Heart right ventricle (tissue), 16 donors: ENCODE measurements at regions not wholly inside any gene's neighbourhood (a gene's known extent, or its start where the extent isn't known, plus 50 kb on each side); places are given as distances from the start of the nearest gene placed in this dataset.
A peak's percentile ranks its signal among the peaks of the same experiment; 100 is the strongest.

Source experiments
- ATAC-seq, 8 donors: fragments of 200-7000 bp; cut with Tn5 transposase; one replicate each; pipeline ENCODE4 v1.9.1; 2020; ENCODE audit warnings: mild to moderate bottlenecking in 8 of 8, moderate library complexity in 8 of 8, moderate number of reproducible peaks in 1 of 8
- DNase-seq, 2 donors: peaks; one replicate each; pipeline ENCODE4 v3.0.0-alpha.2; 2020
- H3K27ac ChIP-seq, 10 donors: fragments of 200-600 bp; sonication (generic) in 2 of 10; one replicate each; pipeline versions ENCODE4 v1.5.0 to v1.8.0; 2020 to 2022; ENCODE audit warnings: mild to moderate bottlenecking in 3 of 10
- H3K27me3 ChIP-seq, 7 donors: fragments of 200-600 bp; one replicate each; pipeline ENCODE4 v1.8.0; 2021 to 2022; ENCODE audit warnings: mild to moderate bottlenecking in 2 of 7
- H3K36me3 ChIP-seq, 9 donors: fragments of 200-600 bp; sonication (generic) in 1 of 9; one replicate each; pipeline versions ENCODE4 v1.5.0 to v1.8.0; 2020 to 2022; ENCODE audit warnings: mild to moderate bottlenecking in 2 of 9
- H3K4me1 ChIP-seq, 9 donors: fragments of 200-600 bp; sonication (generic) in 1 of 9; one replicate each; pipeline versions ENCODE4 v1.5.0 to v1.8.0; 2020 to 2022; ENCODE audit warnings: mild to moderate bottlenecking in 4 of 9
- H3K4me3 ChIP-seq, 10 donors: fragments of 200-600 bp; sonication (generic) in 2 of 10; one replicate each; pipeline versions ENCODE4 v1.5.0 to v1.8.0; 2020 to 2022; ENCODE audit warnings: mild to moderate bottlenecking in 7 of 10, moderate library complexity in 2 of 10
- H3K9me3 ChIP-seq, 11 donors: fragments of 200-600 bp in 10 of 11; sonication (generic) in 2 of 11; one replicate each; pipeline versions ENCODE4 v1.5.0 to v1.8.0; 2013 to 2022; ENCODE audit warnings: mild to moderate bottlenecking in 2 of 11, control low read depth in 1 of 11, moderate library complexity in 1 of 11
- WGBS, 2 donors: extraction: QIAGEN DNeasy Blood & Tissue Kit; methylation state at CpG; one replicate each; pipeline ENCODE4 v1.1.7; 2013; ENCODE audit warnings: inconsistent platforms in 1 of 2; 5-methylcytosine and 5-hydroxymethylcytosine counted together
- intact Hi-C, 10 donors: fragments of 100-400 bp; cut with DNase I; formaldehyde crosslinking; loops; one replicate each; pipeline versions ENCODE4 v1.11.1 to v1.14.2; 2022
- TF ChIP-seq, protein P1 (sequence below), 9 donors: fragments of 200-600 bp; sonication (generic) in 2 of 9; IDR thresholded peaks; one replicate each; pipeline versions ENCODE4 v1.5.0 to v1.8.0; 2021 to 2022; ENCODE audit warnings: antibody characterized with exemption in 9 of 9, mild to moderate bottlenecking in 5 of 9, moderate library complexity in 1 of 9
- donor health status: Arrhythmogenic right ventricular cardiomyopathy.
- donor health status: ischemic (EF 13 %, LVEDD 7.1; RV severe dilation, severe dysfunction).
- donor health status: healthy with polysubstance abuse.
- donor health status: DM: no; HTN: yes; CAD: no.
- donor health status: DM: no; HTN: no; CAD: no.
- donor health status: ischemic (EF 25% LVEDD 6.9; RV normal size, moderate dysfunction).
- donor health status: ischemic (EF 25% LVEDD 5.7; RV mildly dilated, moderate dysfunction).
- donor health status: healthy.
- donor health status: DM: yes; HTN: yes; CAD: no.
- donor health status: Ischemic cardiomyopathy.
- donor health status: ischemic (EF 35%, LVEDD 5.7; RV mildly dilated, moderate dysfunction).
- donor health status: nonischemic (EF 11% LVEDD 7.7; RV severe dilation, severe dysfunction).
- donor health status: DM: yes; HTN: yes; CAD: no.
- donor health status: PGD.
- donor health status: ischemic (EF 29% LVEDD 5.4; RV normal size, mild dysfunction).
- donor health status: nonischemic (EF 23%, LVEDD 6.1; RV moderate dilation, normal function).

DNA sequence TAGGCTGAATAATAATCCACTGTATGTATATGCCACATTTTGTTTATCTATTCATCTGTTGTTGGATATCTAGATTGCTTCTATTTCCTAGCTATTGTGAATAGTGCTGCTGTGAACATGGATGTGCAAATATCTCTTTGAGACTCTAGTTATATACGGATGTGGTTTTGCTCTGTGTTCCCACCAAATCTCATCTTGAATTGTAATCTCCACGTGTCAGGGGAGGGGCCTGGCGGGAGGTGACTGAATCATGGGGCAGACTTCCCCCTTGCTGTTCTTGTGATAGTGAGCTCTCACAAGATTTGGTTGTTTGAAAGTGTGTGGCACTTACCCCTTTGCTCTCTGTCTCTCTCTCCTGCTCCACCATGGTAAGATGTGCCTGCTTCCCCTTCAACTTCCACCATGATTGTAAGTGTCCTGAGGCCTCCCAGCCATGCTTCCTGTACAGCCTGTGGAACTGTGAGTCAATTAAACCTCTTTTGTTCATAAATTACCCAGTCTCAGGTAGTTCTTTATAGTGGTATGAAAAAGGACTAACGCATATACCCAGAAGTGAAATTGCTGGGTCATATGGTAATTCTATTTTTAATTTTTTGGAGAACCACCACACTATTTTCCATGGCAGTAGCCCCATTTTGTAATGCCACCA is 86.1 kb upstream of the UPP2 start:
- TF ChIP-seq, protein P1, sequence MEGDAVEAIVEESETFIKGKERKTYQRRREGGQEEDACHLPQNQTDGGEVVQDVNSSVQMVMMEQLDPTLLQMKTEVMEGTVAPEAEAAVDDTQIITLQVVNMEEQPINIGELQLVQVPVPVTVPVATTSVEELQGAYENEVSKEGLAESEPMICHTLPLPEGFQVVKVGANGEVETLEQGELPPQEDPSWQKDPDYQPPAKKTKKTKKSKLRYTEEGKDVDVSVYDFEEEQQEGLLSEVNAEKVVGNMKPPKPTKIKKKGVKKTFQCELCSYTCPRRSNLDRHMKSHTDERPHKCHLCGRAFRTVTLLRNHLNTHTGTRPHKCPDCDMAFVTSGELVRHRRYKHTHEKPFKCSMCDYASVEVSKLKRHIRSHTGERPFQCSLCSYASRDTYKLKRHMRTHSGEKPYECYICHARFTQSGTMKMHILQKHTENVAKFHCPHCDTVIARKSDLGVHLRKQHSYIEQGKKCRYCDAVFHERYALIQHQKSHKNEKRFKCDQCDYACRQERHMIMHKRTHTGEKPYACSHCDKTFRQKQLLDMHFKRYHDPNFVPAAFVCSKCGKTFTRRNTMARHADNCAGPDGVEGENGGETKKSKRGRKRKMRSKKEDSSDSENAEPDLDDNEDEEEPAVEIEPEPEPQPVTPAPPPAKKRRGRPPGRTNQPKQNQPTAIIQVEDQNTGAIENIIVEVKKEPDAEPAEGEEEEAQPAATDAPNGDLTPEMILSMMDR (IDR thresholded peaks at IDR 0.05): no peak
- Histone ChIP-seq H3K4me1 (no peaks in the 10 kb centered on the region), H3K27me3 (peaks cover 0 to 5% (median 0%) of the 10 kb centered on the region in 7 donors), H3K36me3 (no peaks in the 10 kb centered on the region), H3K27ac (no peak overlapping the region), H3K9me3 (no peaks in the 10 kb centered on the region), H3K4me3 (no peak overlapping the region)
- DNase-seq (no peak), ATAC-seq (no peak)
- intact Hi-C loops: loop anchor here in 3 of 10 donors (10.0 kb wide), 2 partner anchors 691 to 711 kb away; partner anchors contain the start of gene ERMN (in 2 of the 3)
- 71 to 79% methylated on average over 4 of the region's 4 CpGs for WGBS, 2 donors

DNA sequence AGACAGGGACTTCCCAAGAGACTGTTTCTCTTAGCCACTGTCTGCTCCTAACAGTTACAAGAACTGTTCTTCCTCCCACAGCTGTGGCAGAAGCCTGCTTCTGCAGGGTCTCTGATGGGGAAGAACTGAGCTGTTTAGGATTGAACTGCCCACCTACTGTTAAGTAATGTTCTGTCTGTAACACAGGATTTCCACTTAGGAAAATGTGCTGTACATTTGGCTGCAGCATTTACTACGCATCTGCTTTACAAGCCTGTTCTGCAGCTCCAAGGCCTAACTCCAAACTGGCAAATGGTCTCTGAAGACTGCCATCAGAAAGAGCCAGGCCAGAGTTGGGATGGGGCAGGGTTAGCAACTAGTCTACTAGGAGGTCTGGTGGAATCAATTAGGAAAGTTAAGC is 87.8 kb upstream of the UPP2 start:
- no peak for DNase-seq

DNA sequence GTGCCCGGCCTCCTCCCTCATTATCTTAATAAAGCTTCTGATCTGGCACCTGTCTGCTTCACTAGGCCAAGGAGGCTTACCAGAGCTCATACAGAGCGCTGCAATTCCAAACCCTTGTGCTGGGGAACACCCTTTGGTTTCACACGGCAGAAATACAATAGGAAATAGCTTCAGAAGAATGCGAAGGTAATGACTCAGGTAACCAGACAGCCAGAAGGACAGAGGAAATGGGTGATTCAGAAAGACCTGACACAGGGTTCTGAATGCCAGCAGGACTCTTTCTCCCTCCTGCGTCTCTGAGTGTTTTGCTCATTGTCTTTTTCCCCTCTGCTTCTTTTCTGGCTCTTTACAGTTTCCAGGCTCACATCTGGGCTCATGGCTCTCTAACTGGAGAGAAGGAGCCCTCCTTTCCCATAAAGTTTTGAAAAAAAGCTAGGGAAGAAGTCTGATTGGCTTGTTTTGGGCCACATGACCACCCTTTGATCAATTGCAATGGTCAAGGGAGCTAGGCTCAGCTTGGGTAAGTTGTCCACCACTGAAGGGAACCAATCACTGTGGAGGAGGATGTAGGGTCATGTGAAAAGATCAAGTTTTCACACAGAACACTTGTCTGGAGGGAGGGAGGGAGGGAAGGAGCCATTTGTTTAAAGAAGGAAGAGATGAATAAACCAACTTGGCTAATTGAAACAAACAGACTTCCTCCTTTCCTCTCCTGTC is 90.5 kb upstream of the UPP2 start:
- intact Hi-C loops: loop anchor here (2.0 to 10.0 kb wide), 7 partner anchors 234 to 706 kb away; partner anchors contain the start of gene ERMN (in 2 of the 10)
- H3K27ac ChIP-seq: no peak overlapping the region
- no peak for DNase-seq
- whole genome bisulfite sequencing, 2 donors: 86 to 91% methylated on average over 5 of the region's 5 CpGs
- H3K36me3 ChIP-seq: no peaks in the 10 kb centered on the region
- TF ChIP-seq, protein P1 (IDR thresholded peaks at IDR 0.05): no peak
- no peaks in the 10 kb centered on the region for H3K27me3 ChIP-seq
- ATAC-seq: no peak
- H3K4me3 ChIP-seq: no peak overlapping the region
- H3K9me3 ChIP-seq: no peaks in the 10 kb centered on the region
- peaks cover 0 to 10% (median 3%) of the 10 kb centered on the region in 9 donors for H3K4me1 ChIP-seq

More for the DNA sequence above, 87.8 kb upstream of the UPP2 start:
- Histone ChIP-seq H3K27ac (peak overlapping the region in 2 of 10 donors; percentile 11 to 14), H3K4me3 (no peak overlapping the region), H3K4me1 (peaks cover 0 to 10% (median 3%) of the 10 kb centered on the region in 9 donors), H3K9me3 (no peaks in the 10 kb centered on the region), H3K36me3 (no peaks in the 10 kb centered on the region), H3K27me3 (peaks cover 0 to 5% (median 0%) of the 10 kb centered on the region in 7 donors)
- WGBS, 2 donors: 81 to 86% methylated on average over 1 of the region's 1 CpG
- intact Hi-C loops: loop anchor here in 7 of 10 donors (5.0 to 10.0 kb wide), 5 partner anchors 237 to 709 kb away; partner anchors contain the start of gene ERMN (in 2 of the 7)
- peak in 2 of 8 donors; percentile 30 to 41 for ATAC-seq
- TF ChIP-seq, protein P1 (IDR thresholded peaks at IDR 0.05): no peak

DNA sequence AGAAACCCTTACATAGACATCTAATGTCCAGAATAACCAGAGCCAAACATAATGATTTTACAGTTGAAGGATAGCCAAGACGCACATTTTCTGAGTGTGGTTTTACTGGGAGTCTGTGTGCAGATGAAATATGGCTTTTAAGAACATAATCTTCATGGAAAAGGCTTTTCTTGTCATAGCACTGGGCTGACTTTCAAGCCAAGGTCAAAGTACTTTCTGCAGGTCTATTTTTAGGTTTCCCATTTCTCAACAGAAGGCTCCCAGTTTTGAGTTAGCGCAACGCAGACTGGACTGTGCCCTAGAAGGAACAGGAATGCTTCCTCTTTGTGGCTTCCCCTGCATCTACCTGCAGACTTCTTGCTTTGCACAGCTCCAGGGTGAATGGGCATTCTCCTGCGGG is 92.3 kb upstream of the UPP2 start:
- DNase-seq: no peak
- WGBS, 2 donors: 40 to 52% methylated on average over 4 of the region's 4 CpGs
- no peak overlapping the region for H3K4me3 ChIP-seq

More for the DNA sequence above, 92.3 kb upstream of the UPP2 start:
- no peak overlapping the region for H3K27ac ChIP-seq
- H3K9me3 ChIP-seq: no peaks in the 10 kb centered on the region
- no peaks in the 10 kb centered on the region for H3K36me3 ChIP-seq
- TF ChIP-seq, protein P1 (IDR thresholded peaks at IDR 0.05): no peak
- no peaks in the 10 kb centered on the region for H3K27me3 ChIP-seq
- intact Hi-C loops: loop anchor here in 7 of 10 donors (2.0 to 10.0 kb wide), 8 partner anchors 115 to 705 kb away; partner anchors contain the start of gene ACVR1 (in 2 of the 7)
- peak in 6 of 8 donors; percentile 17 to 65 (median 40) for ATAC-seq
- peaks cover 0 to 10% (median 3%) of the 10 kb centered on the region in 9 donors for H3K4me1 ChIP-seq
